H9 (cell line): ENCODE measurements at regions not wholly inside any gene's neighbourhood (a gene's known extent, or its start where the extent isn't known, plus 50 kb on each side); places are given as distances from the start of the nearest gene placed in this dataset.

Experiments used
- DNase-seq: peaks from one replicate; pipeline ENCODE4 v3.0.0-alpha.2; 2017
- H2AFZ ChIP-seq: one replicate; pipeline ENCODE4 v1.6.1; 2013; ENCODE audit warnings: mild to moderate bottlenecking, low read length, control low read depth, moderate library complexity
- H2AK5ac ChIP-seq: 2 replicates; pipeline ENCODE4 v1.6.1; 2013; ENCODE audit warnings: low read length, control low read depth, mixed read lengths; ENCODE audit not compliant: insufficient read length
- H2BK120ac ChIP-seq: one replicate; pipeline ENCODE4 v1.6.1; 2013; ENCODE audit warnings: low read depth, mild to moderate bottlenecking, low read length, control low read depth, inconsistent platforms; ENCODE audit not compliant: poor library complexity, severe bottlenecking
- H2BK12ac ChIP-seq: 2 replicates; pipeline ENCODE4 v1.6.1; 2013; ENCODE audit warnings: low read length, control low read depth, mixed read lengths, low read depth; ENCODE audit not compliant: insufficient read length
- H2BK15ac ChIP-seq: 2 replicates; pipeline ENCODE4 v1.6.1; 2013; ENCODE audit warnings: low read depth, low read length, control low read depth
- H2BK20ac ChIP-seq: one replicate; pipeline ENCODE4 v1.6.1; 2013; ENCODE audit warnings: low read depth, mild to moderate bottlenecking, low read length, control low read depth, inconsistent platforms; ENCODE audit not compliant: poor library complexity, severe bottlenecking
- H2BK5ac ChIP-seq: 2 replicates; pipeline ENCODE4 v1.6.1; 2013; ENCODE audit warnings: low read length, control low read depth, mixed read lengths; ENCODE audit not compliant: insufficient read length
- H3K14ac ChIP-seq: 2 replicates; pipeline ENCODE4 v1.6.1; 2013; ENCODE audit warnings: low read length, control low read depth; ENCODE audit not compliant: insufficient read depth
- H3K18ac ChIP-seq: 2 replicates; pipeline ENCODE4 v1.6.1; 2013; ENCODE audit warnings: low read depth, mild to moderate bottlenecking, mixed read lengths, low read length, control low read depth; ENCODE audit not compliant: insufficient read length
- H3K23ac ChIP-seq: 2 replicates; pipeline ENCODE4 v1.6.1; 2013; ENCODE audit warnings: low read length, control low read depth, mixed read lengths, low read depth; ENCODE audit not compliant: insufficient read length
- H3K23me2 ChIP-seq: 2 replicates; pipeline ENCODE4 v1.6.1; 2013; ENCODE audit warnings: low read depth, mild to moderate bottlenecking, mixed read lengths, low read length, control low read depth; ENCODE audit not compliant: insufficient read length, poor library complexity, severe bottlenecking
- H3K27ac ChIP-seq: 2 replicates; pipeline ENCODE4 v1.5.1; 2013; ENCODE audit warnings: low read length, control low read depth, mixed read lengths, low read depth; ENCODE audit not compliant: insufficient read length
- H3K27me3 ChIP-seq: 2 replicates; pipeline ENCODE4 v1.6.1; 2013; ENCODE audit warnings: low read length, control low read depth, inconsistent platforms; ENCODE audit not compliant: insufficient read depth
- H3K4ac ChIP-seq: 2 replicates; pipeline ENCODE4 v1.6.1; 2013; ENCODE audit warnings: low read depth, mild to moderate bottlenecking, control low read depth, inconsistent platforms, low read length, moderate library complexity
- H3K4me1 ChIP-seq: 2 replicates; pipeline ENCODE4 v1.6.1; 2013; ENCODE audit warnings: low read length, control low read depth, inconsistent platforms; ENCODE audit not compliant: insufficient read depth
- H3K4me2 ChIP-seq: 2 replicates; pipeline ENCODE4 v1.6.1; 2013; ENCODE audit warnings: low read length, control low read depth, mixed read lengths; ENCODE audit not compliant: insufficient read length, insufficient read depth
- H3K56ac ChIP-seq: 2 replicates; pipeline ENCODE4 v1.6.1; 2013; ENCODE audit warnings: low read depth, mild to moderate bottlenecking, mixed read lengths, low read length, control low read depth; ENCODE audit not compliant: insufficient read length
- H3K79me1 ChIP-seq: 2 replicates; pipeline ENCODE4 v1.6.1; 2013; ENCODE audit warnings: low read depth, mild to moderate bottlenecking, moderate library complexity, low read length, control low read depth, inconsistent platforms; ENCODE audit not compliant: insufficient read depth, poor library complexity, severe bottlenecking
- H3K79me2 ChIP-seq: 2 replicates; pipeline ENCODE4 v1.6.1; 2013; ENCODE audit warnings: low read length, control low read depth, inconsistent platforms; ENCODE audit not compliant: insufficient read depth
- H3K9ac ChIP-seq: 2 replicates; pipeline ENCODE4 v1.6.1; 2013; ENCODE audit warnings: low read length, control low read depth, mixed read lengths; ENCODE audit not compliant: insufficient read length; ENCODE audit errors: extremely low read depth
- H3K9me3 ChIP-seq: one replicate; pipeline ENCODE4 v1.6.1; 2013; ENCODE audit warnings: low read depth, low read length, inconsistent platforms; ENCODE audit not compliant: control insufficient read depth
- H3T11ph ChIP-seq: one replicate; pipeline ENCODE4 v1.6.1; 2013; ENCODE audit warnings: mild to moderate bottlenecking, low read length, control low read depth, inconsistent platforms
- H4K20me1 ChIP-seq: one replicate; pipeline ENCODE4 v1.6.1; 2013; ENCODE audit not compliant: control insufficient read depth, insufficient read length, insufficient read depth
- H4K5ac ChIP-seq: 2 replicates; pipeline ENCODE4 v1.6.1; 2013; ENCODE audit warnings: low read depth, mild to moderate bottlenecking, mixed read lengths, low read length, control low read depth; ENCODE audit not compliant: insufficient read length
- H4K8ac ChIP-seq: replicated peaks from 2 replicates; pipeline ENCODE4 v1.6.1; 2013; ENCODE audit warnings: low read length, control low read depth, mixed read lengths, low read depth; ENCODE audit not compliant: insufficient read length
- H4K91ac ChIP-seq: 2 replicates; pipeline ENCODE4 v1.6.1; 2013; ENCODE audit warnings: low read depth, mild to moderate bottlenecking, moderate library complexity, mixed read lengths, low read length, control low read depth; ENCODE audit not compliant: insufficient read length
- H3K27ac Mint-ChIP-seq, 3 experiments: 2 replicates in 2 of 3; 3 replicates in 1 of 3; pipeline ENCODE4 v1.8.0; 2020 to 2021; ENCODE audit warnings: mixed read lengths in 3 of 3, mild to moderate bottlenecking in 1 of 3, moderate library complexity in 1 of 3
- H3K27me3 Mint-ChIP-seq: 2 replicates; pipeline ENCODE4 v1.8.0; 2021; ENCODE audit warnings: low read depth, mild to moderate bottlenecking, moderate library complexity, mixed read lengths
- H3K36me3 Mint-ChIP-seq, 3 experiments: 2 replicates in 2 of 3; 3 replicates in 1 of 3; pipeline ENCODE4 v1.8.0; 2020 to 2021; ENCODE audit warnings: low read depth in 3 of 3, mixed read lengths in 3 of 3; ENCODE audit not compliant: insufficient read depth in 1 of 3
- H3K4me1 Mint-ChIP-seq, 2 experiments: 2 replicates each; pipeline ENCODE4 v1.8.0; 2020; ENCODE audit warnings: mixed read lengths in 2 of 2
- H3K4me3 Mint-ChIP-seq, 2 experiments: 2 replicates in 1 of 2; 3 replicates in 1 of 2; pipeline ENCODE4 v1.8.0; 2020 to 2021; ENCODE audit warnings: mild to moderate bottlenecking in 2 of 2, mixed read lengths in 2 of 2, moderate library complexity in 1 of 2
- H3K9me3 Mint-ChIP-seq, 2 experiments: 2 replicates in 1 of 2; 3 replicates in 1 of 2; pipeline ENCODE4 v1.8.0; 2020; ENCODE audit warnings: mild to moderate bottlenecking in 2 of 2, mixed read lengths in 2 of 2, moderate library complexity in 1 of 2
- CTCF ChIP-seq: fragments of 200-600 bp; sonication (generic); conservative IDR thresholded peaks from 3 replicates; pipeline ENCODE4 v1.8.0; 2021; ENCODE audit warnings: antibody characterized with exemption, mild to moderate bottlenecking
- WGBS: extraction: QIAGEN DNeasy Blood & Tissue Kit; methylation state at CpG from one replicate; pipeline ENCODE4 v1.1.7; 2013; ENCODE audit warnings: missing lambda C conversion rate, low lambda C conversion rate, mixed read lengths; ENCODE audit not compliant: insufficient read length; ENCODE audit errors: extremely low coverage; 5-methylcytosine and 5-hydroxymethylcytosine counted together

GRCh38 chr3:137463131-137463530 lies 301.0 kb upstream of the SOX14 start:
- H3K27me3 ChIP-seq, result no peaks in the 10 kb centered on the region
- H4K91ac ChIP-seq, result no peak overlapping the region
- no peaks in the 10 kb centered on the region for H3K4me1 ChIP-seq
- no peak overlapping the region for H3K56ac ChIP-seq
- H4K5ac ChIP-seq, result no peak overlapping the region
- DNase-seq, result no peak
- H2AFZ ChIP-seq, result no peak overlapping the region
- no peaks in the 10 kb centered on the region for H3K9me3 ChIP-seq
- no peaks in the 10 kb centered on the region for H4K20me1 ChIP-seq
- no peaks in the 10 kb centered on the region for H3K23me2 ChIP-seq
- Mint-ChIP-seq H3K36me3 (no peaks in the 10 kb centered on the region), H3K27ac (no peak overlapping the region), H3K4me1 (peaks cover 8 to 17% of the 10 kb centered on the region in 2 experiments), H3K27me3 (peaks cover 1% of the 10 kb centered on the region), H3K9me3 (no peaks in the 10 kb centered on the region), H3K4me3 (no peak overlapping the region)
- no peak for TF ChIP-seq CTCF
- H3K14ac ChIP-seq, result no peak overlapping the region
- H3K18ac ChIP-seq, result no peak overlapping the region
- no peak overlapping the region for H2BK15ac ChIP-seq
- no peak overlapping the region for H3K4me2 ChIP-seq
- H3T11ph ChIP-seq, result no peak overlapping the region
- H2BK20ac ChIP-seq, result no peak overlapping the region
- no peak overlapping the region for H2AK5ac ChIP-seq
- H3K23ac ChIP-seq, result no peak overlapping the region
- no peak overlapping the region for H2BK120ac ChIP-seq
- no peaks in the 10 kb centered on the region for H3K79me2 ChIP-seq
- no peak overlapping the region for H3K9ac ChIP-seq
- no peak overlapping the region for H3K27ac ChIP-seq
- H2BK12ac ChIP-seq, result no peak overlapping the region
- no CpG with 5 or more reads among the region's 5 CpGs for WGBS
- no peak overlapping the region for H3K4ac ChIP-seq
- H3K79me1 ChIP-seq, result no peaks in the 10 kb centered on the region
- no peak overlapping the region for H2BK5ac ChIP-seq
- H4K8ac ChIP-seq, result no peak overlapping the region
